ENCODE measurements at regions not wholly inside any gene's neighbourhood (a gene's known extent, or its start where the extent isn't known, plus 50 kb on each side); places are given as distances from the start of the nearest gene placed in this dataset.
"Not testable (repeated sequence)": the region's sequence is repeated elsewhere in the genome, so short reads cannot be mapped to it uniquely, and the experiment has no call there.

GRCh38 chr4:123676071-123676889 lies 279.7 kb downstream of the SPRY1 start:
- H3K4me1 ChIP-seq (ENCODE audit: insufficient read depth, low read length) = no peaks in the 10 kb centered on the region
- Mint-ChIP-seq H3K27ac (no peak overlapping the region), H3K9me3 (peaks cover 0 to 1% (median 0%) of the 10 kb centered on the region in 8 donors), H3K27me3 (peaks cover 3% of the 10 kb centered on the region in 2 donors), H3K4me1 (peaks cover 1 to 7% (median 4%) of the 10 kb centered on the region in 4 donors), H3K4me3 (no peak overlapping the region), H3K36me3 (no peaks in the 10 kb centered on the region)
- POLR2A ChIA-PET (ENCODE audit: partially characterized antibody) = no interaction called here
- H3K36me3 ChIP-seq (ENCODE audit: insufficient read depth, low read length) = no peaks in the 10 kb centered on the region
- CTCF ChIA-PET (ENCODE audit: partially characterized antibody) = no interaction called here
- H3K27ac ChIP-seq (ENCODE audit: low read depth, low read length) = no peak overlapping the region
- intact Hi-C loops (cut with micrococcal nuclease) = no loop called here
- no peaks in the 10 kb centered on the region for H3K27me3 ChIP-seq (ENCODE audit: insufficient read depth, low read length)
- no peaks in the 10 kb centered on the region for H3K9me3 ChIP-seq (ENCODE audit: control insufficient read depth in 1 of 2, low read length in 2 of 2)
- no peak for DNase-seq
- no peak overlapping the region for H3K4me3 ChIP-seq (ENCODE audit: low read length in 2 of 2)

GRCh38 chr4:123676890-123677229 lies 280.3 kb downstream of the SPRY1 start:
- peaks cover 3% of the 10 kb centered on the region in 2 donors for H3K27me3 Mint-ChIP-seq
- no peak overlapping the region for H3K27ac Mint-ChIP-seq
- H3K36me3 Mint-ChIP-seq = no peaks in the 10 kb centered on the region
- Histone ChIP-seq H3K9me3 (ENCODE audit: control insufficient read depth in 1 of 2, low read length in 2 of 2) (no peaks in the 10 kb centered on the region), H3K36me3 (ENCODE audit: insufficient read depth, low read length) (no peaks in the 10 kb centered on the region), H3K27ac (ENCODE audit: low read depth, low read length) (no peak overlapping the region), H3K4me3 (ENCODE audit: low read length in 2 of 2) (no peak overlapping the region), H3K27me3 (ENCODE audit: insufficient read depth, low read length) (no peaks in the 10 kb centered on the region), H3K4me1 (ENCODE audit: insufficient read depth, low read length) (no peaks in the 10 kb centered on the region)
- no peak for DNase-seq
- ChIA-PET CTCF (ENCODE audit: partially characterized antibody) (no interaction called here), POLR2A (ENCODE audit: partially characterized antibody) (no interaction called here)
- H3K4me1 Mint-ChIP-seq = peaks cover 0 to 3% (median 1%) of the 10 kb centered on the region in 4 donors
- no peak overlapping the region for H3K4me3 Mint-ChIP-seq
- intact Hi-C loops (cut with micrococcal nuclease) = no loop called here
- H3K9me3 Mint-ChIP-seq = peaks cover 0 to 1% (median 0%) of the 10 kb centered on the region in 8 donors

GRCh38 chr4:123682931-123683330 lies 286.3 kb downstream of the SPRY1 start:
- peaks cover 0 to 15% (median 3%) of the 10 kb centered on the region in 8 donors for H3K9me3 Mint-ChIP-seq
- CTCF ChIA-PET (ENCODE audit: partially characterized antibody) = no interaction called here
- no peaks in the 10 kb centered on the region for H3K36me3 Mint-ChIP-seq
- no peaks in the 10 kb centered on the region for H3K9me3 ChIP-seq (ENCODE audit: control insufficient read depth in 1 of 2, low read length in 2 of 2)
- no peak overlapping the region for H3K4me3 Mint-ChIP-seq
- no peaks in the 10 kb centered on the region for H3K4me1 ChIP-seq (ENCODE audit: insufficient read depth, low read length)
- H3K27me3 Mint-ChIP-seq = peaks cover 5% of the 10 kb centered on the region in 2 donors
- intact Hi-C loops (cut with micrococcal nuclease) = no loop called here
- no peaks in the 10 kb centered on the region for H3K36me3 ChIP-seq (ENCODE audit: insufficient read depth, low read length)
- H3K27me3 ChIP-seq (ENCODE audit: insufficient read depth, low read length) = no peaks in the 10 kb centered on the region
- no peak overlapping the region for H3K27ac ChIP-seq (ENCODE audit: low read depth, low read length)
- H3K27ac Mint-ChIP-seq = no peak overlapping the region
- no peak for DNase-seq
- H3K4me1 Mint-ChIP-seq = no peaks in the 10 kb centered on the region
- POLR2A ChIA-PET (ENCODE audit: partially characterized antibody) = no interaction called here
- H3K4me3 ChIP-seq (ENCODE audit: low read length in 2 of 2) = no peak overlapping the region

- H3K27ac Mint-ChIP-seq; H3K4me3 ChIP-seq (ENCODE audit: low read length in 2 of 2); DNase-seq; intact Hi-C loops (cut with micrococcal nuclease); H3K4me1 Mint-ChIP-seq; H3K27ac ChIP-seq (ENCODE audit: low read depth, low read length); H3K27me3 Mint-ChIP-seq; H3K27me3 ChIP-seq (ENCODE audit: insufficient read depth, low read length); POLR2A ChIA-PET (ENCODE audit: partially characterized antibody); H3K4me1 ChIP-seq (ENCODE audit: insufficient read depth, low read length); H3K36me3 ChIP-seq (ENCODE audit: insufficient read depth, low read length); H3K36me3 Mint-ChIP-seq; H3K9me3 ChIP-seq (ENCODE audit: control insufficient read depth in 1 of 2, low read length in 2 of 2); CTCF ChIA-PET (ENCODE audit: partially characterized antibody); H3K4me3 Mint-ChIP-seq: not testable (repeated sequence)
- H3K9me3 Mint-ChIP-seq = peaks cover 3 to 29% (median 11%) of the 10 kb centered on the region in 8 donors
Observed at GRCh38 chr4:123684937-123685336, 288.3 kb downstream of the SPRY1 start.

- H3K36me3 Mint-ChIP-seq; DNase-seq; H3K36me3 ChIP-seq (ENCODE audit: insufficient read depth, low read length); H3K9me3 Mint-ChIP-seq; H3K4me3 Mint-ChIP-seq; POLR2A ChIA-PET (ENCODE audit: partially characterized antibody); H3K4me1 Mint-ChIP-seq; H3K27me3 Mint-ChIP-seq; H3K27me3 ChIP-seq (ENCODE audit: insufficient read depth, low read length); H3K4me3 ChIP-seq (ENCODE audit: low read length in 2 of 2); CTCF ChIA-PET (ENCODE audit: partially characterized antibody); intact Hi-C loops (cut with micrococcal nuclease); H3K27ac ChIP-seq (ENCODE audit: low read depth, low read length); H3K4me1 ChIP-seq (ENCODE audit: insufficient read depth, low read length); H3K27ac Mint-ChIP-seq; H3K9me3 ChIP-seq (ENCODE audit: control insufficient read depth in 1 of 2, low read length in 2 of 2): not testable (repeated sequence)
Observed at GRCh38 chr4:123695531-123695930, 298.9 kb downstream of the SPRY1 start.

- Histone ChIP-seq H3K27ac (ENCODE audit: low read depth, low read length) (no peak overlapping the region), H3K4me3 (ENCODE audit: low read length in 2 of 2) (no peak overlapping the region), H3K9me3 (ENCODE audit: control insufficient read depth in 1 of 2, low read length in 2 of 2) (no peaks in the 10 kb centered on the region), H3K27me3 (ENCODE audit: insufficient read depth, low read length) (no peaks in the 10 kb centered on the region), H3K36me3 (ENCODE audit: insufficient read depth, low read length) (no peaks in the 10 kb centered on the region), H3K4me1 (ENCODE audit: insufficient read depth, low read length) (no peaks in the 10 kb centered on the region)
- ChIA-PET CTCF (ENCODE audit: partially characterized antibody) (no interaction called here), POLR2A (ENCODE audit: partially characterized antibody) (no interaction called here)
- H3K27ac Mint-ChIP-seq = no peak overlapping the region
- peaks cover 0 to 1% of the 10 kb centered on the region in 2 donors for H3K27me3 Mint-ChIP-seq
- no peak for DNase-seq
- intact Hi-C loops (cut with micrococcal nuclease) = no loop called here
- no peak overlapping the region for H3K4me3 Mint-ChIP-seq
- no peaks in the 10 kb centered on the region for H3K4me1 Mint-ChIP-seq
- H3K9me3 Mint-ChIP-seq = peaks cover 0 to 2% (median 0%) of the 10 kb centered on the region in 8 donors
- H3K36me3 Mint-ChIP-seq = no peaks in the 10 kb centered on the region
Observed at GRCh38 chr4:123696687-123697086, 300.1 kb downstream of the SPRY1 start.

GRCh38 chr4:123698556-123698955 lies 302.0 kb downstream of the SPRY1 start:
- POLR2A ChIA-PET (ENCODE audit: partially characterized antibody) = no interaction called here
- H3K36me3 Mint-ChIP-seq = no peaks in the 10 kb centered on the region
- H3K27ac ChIP-seq (ENCODE audit: low read depth, low read length) = no peak overlapping the region
- no peaks in the 10 kb centered on the region for H3K4me1 ChIP-seq (ENCODE audit: insufficient read depth, low read length)
- no peaks in the 10 kb centered on the region for H3K9me3 ChIP-seq (ENCODE audit: control insufficient read depth in 1 of 2, low read length in 2 of 2)
- no peak overlapping the region for H3K27ac Mint-ChIP-seq
- DNase-seq = no peak
- H3K27me3 ChIP-seq (ENCODE audit: insufficient read depth, low read length) = no peaks in the 10 kb centered on the region
- intact Hi-C loops (cut with micrococcal nuclease) = no loop called here
- H3K27me3 Mint-ChIP-seq = peaks cover 0 to 3% of the 10 kb centered on the region in 2 donors
- no peaks in the 10 kb centered on the region for H3K4me1 Mint-ChIP-seq
- H3K36me3 ChIP-seq (ENCODE audit: insufficient read depth, low read length) = no peaks in the 10 kb centered on the region
- H3K4me3 ChIP-seq (ENCODE audit: low read length in 2 of 2) = no peak overlapping the region
- CTCF ChIA-PET (ENCODE audit: partially characterized antibody) = no interaction called here
- no peak overlapping the region for H3K4me3 Mint-ChIP-seq
- peaks cover 0 to 2% (median 0%) of the 10 kb centered on the region in 8 donors for H3K9me3 Mint-ChIP-seq
